Keratinocyte (primary cell): ENCODE measurements at regions not wholly inside any gene's neighbourhood (a gene's known extent, or its start where the extent isn't known, plus 50 kb on each side); places are given as distances from the start of the nearest gene placed in this dataset.

Experiments
- DNase-seq: peaks from one replicate; pipeline ENCODE4 v3.0.0-alpha.2; 2011; ENCODE audit warnings: low read depth, missing footprints, low spot score
- FAIRE-seq: peaks from 2 replicates; lab custom pipeline; 2011; peaks lifted over from hg19 to GRCh38; lab: Jason Lieb, UNC
- H2AFZ ChIP-seq: 2 replicates; pipeline ENCODE4 v1.6.0; 2012; ENCODE audit warnings: low read length, control low read depth, inconsistent platforms; ENCODE audit not compliant: control insufficient read depth
- H3K27ac ChIP-seq: 2 replicates; pipeline ENCODE4 v1.5.1; 2011; ENCODE audit warnings: low read length; ENCODE audit not compliant: control insufficient read depth, insufficient read depth
- H3K27me3 ChIP-seq: 3 replicates; pipeline ENCODE4 v1.6.0; 2011; ENCODE audit warnings: low read length; ENCODE audit not compliant: control insufficient read depth, insufficient read depth; ENCODE audit errors: extremely low read depth
- H3K36me3 ChIP-seq, 2 experiments: 2 replicates in 1 of 2; 3 replicates in 1 of 2; pipeline ENCODE4 v1.5.1; 2011; ENCODE audit warnings: low read length in 2 of 2, mild to moderate bottlenecking in 1 of 2; ENCODE audit not compliant: control insufficient read depth in 2 of 2, insufficient read depth in 2 of 2; ENCODE audit errors: extremely low read depth in 1 of 2
- H3K4me1 ChIP-seq: 3 replicates; pipeline ENCODE4 v1.5.1; 2011; ENCODE audit warnings: low read length; ENCODE audit not compliant: control insufficient read depth, insufficient read depth; ENCODE audit errors: extremely low read depth
- H3K4me2 ChIP-seq: 3 replicates; pipeline ENCODE4 v1.6.0; 2011; ENCODE audit warnings: low read depth, low read length; ENCODE audit not compliant: control insufficient read depth, insufficient read depth; ENCODE audit errors: extremely low read depth
- H3K4me3 ChIP-seq, 3 experiments: fragments of 200-600 bp in 1 of 3; sonication (generic) in 1 of 3; 2 replicates in 2 of 3; 3 replicates in 1 of 3; pipeline ENCODE4 v1.5.1; 2011 to 2016; ENCODE audit warnings: low read length in 3 of 3, mild to moderate bottlenecking in 3 of 3, control low read depth in 2 of 3, inconsistent platforms in 1 of 3, low read depth in 1 of 3, mixed read lengths in 1 of 3, mixed run types in 1 of 3, moderate library complexity in 1 of 3; ENCODE audit not compliant: control insufficient read depth in 2 of 3, insufficient read depth in 2 of 3; ENCODE audit errors: extremely low read depth in 1 of 3
- H3K79me2 ChIP-seq: 2 replicates; pipeline ENCODE4 v1.6.0; 2012; ENCODE audit warnings: low read length; ENCODE audit not compliant: control insufficient read depth, insufficient read depth
- H3K9ac ChIP-seq: 3 replicates; pipeline ENCODE4 v1.6.0; 2011; ENCODE audit warnings: low read length; ENCODE audit not compliant: control insufficient read depth, insufficient read depth; ENCODE audit errors: extremely low read depth
- H3K9me1 ChIP-seq: 3 replicates; pipeline ENCODE4 v1.6.0; 2011; ENCODE audit warnings: low read length; ENCODE audit not compliant: control insufficient read depth, insufficient read depth; ENCODE audit errors: extremely low read depth
- H3K9me3 ChIP-seq: 2 replicates; pipeline ENCODE4 v1.5.1; 2012; ENCODE audit warnings: low read depth, low read length; ENCODE audit not compliant: control insufficient read depth
- H4K20me1 ChIP-seq: 3 replicates; pipeline ENCODE4 v1.6.0; 2011; ENCODE audit warnings: low read length; ENCODE audit not compliant: control insufficient read depth, insufficient read depth; ENCODE audit errors: extremely low read depth
- CTCF ChIP-seq, 3 experiments: IDR thresholded peaks in 1 of 3; conservative IDR thresholded peaks in 1 of 3; optimal IDR thresholded peaks in 1 of 3; 2 replicates in 2 of 3; 3 replicates in 1 of 3; pipeline versions ENCODE3 to v1.5.1; 2011; ENCODE audit warnings: low read length in 3 of 3, mild to moderate bottlenecking in 3 of 3, moderate library complexity in 2 of 3, control low read depth in 1 of 3, inconsistent platforms in 1 of 3; ENCODE audit not compliant: insufficient read depth in 2 of 3; ENCODE audit errors: extremely low read depth in 1 of 3
- EZH2 ChIP-seq: IDR thresholded peaks from one replicate; pipeline ENCODE4 v1.6.1; 2012; ENCODE audit warnings: inconsistent platforms, mild to moderate bottlenecking, low read length, moderate library complexity
- dilution Hi-C: fragments of 300-500 bp; cut with MboI; formaldehyde crosslinking; loops from one replicate; pipeline ENCODE4 v1.7.0; 2020; ENCODE audit warnings: low sequenced_read_pairs; ENCODE audit not compliant: extremely low pct_ligation_motif_present

GRCh38 chr2:41457026-41457425, 590.8 kb upstream of the PKDCC start:
- Histone ChIP-seq H3K4me3 (no peak overlapping the region), H3K4me1 (no peaks in the 10 kb centered on the region), H3K9me3 (no peaks in the 10 kb centered on the region), H3K9ac (no peak overlapping the region), H3K4me2 (no peak overlapping the region), H2AFZ (no peak overlapping the region), H3K9me1 (no peaks in the 10 kb centered on the region), H3K79me2 (no peaks in the 10 kb centered on the region), H3K27me3 (no peaks in the 10 kb centered on the region), H4K20me1 (no peaks in the 10 kb centered on the region), H3K36me3 (no peaks in the 10 kb centered on the region), H3K27ac (no peak overlapping the region)
- DNase-seq (no peak), FAIRE-seq (no peak)
- dilution Hi-C loops: no loop called here
- TF ChIP-seq CTCF (optimal IDR thresholded peaks at IDR 0.05 in 1 of 3, IDR thresholded peaks at IDR 0.05 in 1 of 3, conservative IDR thresholded peaks at IDR 0.05 in 1 of 3; ENCODE audit: extremely low read depth in 1 of 3, insufficient read depth in 2 of 3, low read length in 3 of 3): no peak
- no peak for TF ChIP-seq EZH2

GRCh38 chr2:41460661-41461060, 587.2 kb upstream of the PKDCC start:
- Histone ChIP-seq H3K79me2 (no peaks in the 10 kb centered on the region), H3K9me1 (no peaks in the 10 kb centered on the region), H3K4me3 (no peak overlapping the region), H3K27me3 (no peaks in the 10 kb centered on the region), H3K9ac (no peak overlapping the region), H3K27ac (no peak overlapping the region), H4K20me1 (no peaks in the 10 kb centered on the region), H3K9me3 (no peaks in the 10 kb centered on the region), H3K4me1 (no peaks in the 10 kb centered on the region), H2AFZ (no peak overlapping the region), H3K4me2 (no peak overlapping the region), H3K36me3 (no peaks in the 10 kb centered on the region)
- DNase-seq (no peak), FAIRE-seq (no peak)
- dilution Hi-C loops: no loop called here
- TF ChIP-seq CTCF (optimal IDR thresholded peaks at IDR 0.05 in 1 of 3, IDR thresholded peaks at IDR 0.05 in 1 of 3, conservative IDR thresholded peaks at IDR 0.05 in 1 of 3; ENCODE audit: extremely low read depth in 1 of 3, insufficient read depth in 2 of 3, low read length in 3 of 3) (no peak), EZH2 (no peak)
